ENCODE measurements at regions not wholly inside any gene's neighbourhood (a gene's known extent, or its start where the extent isn't known, plus 50 kb on each side); places are given as distances from the start of the nearest gene placed in this dataset.

DNA sequence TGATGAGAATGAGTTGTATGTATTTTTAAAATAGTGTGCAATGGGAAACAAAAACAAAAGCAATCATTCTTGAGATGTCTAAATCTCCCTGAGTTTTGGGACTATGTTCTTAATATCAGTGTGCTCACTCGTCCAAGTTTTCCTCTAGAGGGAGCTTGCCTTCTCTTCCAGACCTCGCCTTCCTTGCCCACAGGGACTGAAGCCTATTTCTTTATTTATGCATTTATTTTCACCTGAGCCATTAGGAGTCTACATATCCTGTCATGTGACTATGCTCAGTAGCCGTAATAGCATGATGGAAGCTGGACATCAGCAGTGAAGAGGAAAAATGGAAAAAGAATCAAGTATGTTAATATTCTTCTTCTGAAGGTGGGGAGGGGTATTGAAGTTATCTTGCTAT, 131.2 kb downstream of the SH3BGRL2 start:
- no peak for DNase-seq
- CTCF ChIA-PET: no interaction called here
- Mint-ChIP-seq H3K27ac (no peak overlapping the region), H3K9me3 (peaks cover 2% of the 10 kb centered on the region), H3K4me3 (no peak overlapping the region), H3K36me3 (ENCODE audit: low read depth) (no peaks in the 10 kb centered on the region), H3K4me1 (no peaks in the 10 kb centered on the region), H3K27me3 (peaks cover 11% of the 10 kb centered on the region)
- no peak for ATAC-seq (ENCODE audit: low read depth)
- TF ChIP-seq, protein P1, sequence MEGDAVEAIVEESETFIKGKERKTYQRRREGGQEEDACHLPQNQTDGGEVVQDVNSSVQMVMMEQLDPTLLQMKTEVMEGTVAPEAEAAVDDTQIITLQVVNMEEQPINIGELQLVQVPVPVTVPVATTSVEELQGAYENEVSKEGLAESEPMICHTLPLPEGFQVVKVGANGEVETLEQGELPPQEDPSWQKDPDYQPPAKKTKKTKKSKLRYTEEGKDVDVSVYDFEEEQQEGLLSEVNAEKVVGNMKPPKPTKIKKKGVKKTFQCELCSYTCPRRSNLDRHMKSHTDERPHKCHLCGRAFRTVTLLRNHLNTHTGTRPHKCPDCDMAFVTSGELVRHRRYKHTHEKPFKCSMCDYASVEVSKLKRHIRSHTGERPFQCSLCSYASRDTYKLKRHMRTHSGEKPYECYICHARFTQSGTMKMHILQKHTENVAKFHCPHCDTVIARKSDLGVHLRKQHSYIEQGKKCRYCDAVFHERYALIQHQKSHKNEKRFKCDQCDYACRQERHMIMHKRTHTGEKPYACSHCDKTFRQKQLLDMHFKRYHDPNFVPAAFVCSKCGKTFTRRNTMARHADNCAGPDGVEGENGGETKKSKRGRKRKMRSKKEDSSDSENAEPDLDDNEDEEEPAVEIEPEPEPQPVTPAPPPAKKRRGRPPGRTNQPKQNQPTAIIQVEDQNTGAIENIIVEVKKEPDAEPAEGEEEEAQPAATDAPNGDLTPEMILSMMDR (IDR thresholded peaks at IDR 0.05): no peak
- intact Hi-C loops (cut with micrococcal nuclease): no loop called here
- POLR2A ChIA-PET: no interaction called here

DNA sequence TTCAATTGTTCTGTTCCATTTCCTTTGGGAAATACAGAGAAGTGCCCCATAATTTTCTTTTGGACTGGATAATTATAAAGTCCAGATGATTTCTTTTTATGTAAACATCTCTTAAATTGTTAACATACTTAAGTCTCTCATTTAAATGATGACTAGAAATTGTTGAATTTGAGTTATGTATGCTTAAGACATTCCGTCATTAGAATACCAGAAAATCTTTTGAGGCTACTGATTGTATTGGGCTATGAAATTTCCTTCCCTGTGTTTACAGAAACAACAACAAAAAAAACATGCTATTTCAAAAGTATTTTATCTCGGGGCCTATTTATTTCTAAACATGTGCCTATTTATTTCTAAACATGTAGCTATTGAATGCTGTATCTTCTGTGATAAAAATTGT, 125.4 kb downstream of the SH3BGRL2 start:
- H3K36me3 Mint-ChIP-seq (ENCODE audit: low read depth): no peaks in the 10 kb centered on the region
- no peak for DNase-seq
- H3K27ac Mint-ChIP-seq: no peak overlapping the region
- ChIA-PET POLR2A (no interaction called here), CTCF (no interaction called here)
- intact Hi-C loops (cut with micrococcal nuclease): no loop called here
- TF ChIP-seq, protein P1 (IDR thresholded peaks at IDR 0.05): no peak
- H3K27me3 Mint-ChIP-seq: peaks cover 12% of the 10 kb centered on the region
- no peaks in the 10 kb centered on the region for H3K9me3 Mint-ChIP-seq
- no peak for ATAC-seq (ENCODE audit: low read depth)
- no peak overlapping the region for H3K4me3 Mint-ChIP-seq
- no peaks in the 10 kb centered on the region for H3K4me1 Mint-ChIP-seq

DNA sequence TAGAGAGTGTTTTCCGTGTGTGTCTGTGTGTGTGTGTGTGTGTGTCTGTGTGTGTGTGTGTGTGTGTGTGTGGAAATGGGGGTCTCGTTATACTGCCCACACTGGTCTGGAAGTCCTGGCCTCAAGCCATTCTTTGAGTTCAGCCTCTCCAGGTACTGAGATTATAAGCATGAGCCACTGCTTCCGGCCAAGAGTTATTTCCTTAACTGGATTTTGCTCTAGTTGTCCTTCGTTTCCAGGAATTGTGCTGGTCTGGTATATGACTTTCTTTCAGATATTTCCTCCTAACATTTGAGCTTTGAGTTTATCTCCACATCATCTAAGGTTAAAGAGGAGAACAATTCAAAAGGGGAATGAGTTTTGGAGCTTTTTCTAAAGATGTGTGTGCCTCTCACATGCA, 124.8 kb downstream of the SH3BGRL2 start:
- H3K4me1 Mint-ChIP-seq: no peaks in the 10 kb centered on the region
- H3K36me3 Mint-ChIP-seq (ENCODE audit: low read depth): no peaks in the 10 kb centered on the region
- ATAC-seq (ENCODE audit: low read depth) (no peak), DNase-seq (no peak)
- H3K27me3 Mint-ChIP-seq: peaks cover 12% of the 10 kb centered on the region
- intact Hi-C loops (cut with micrococcal nuclease): no loop called here
- POLR2A ChIA-PET: no interaction called here
- TF ChIP-seq, protein P1 (IDR thresholded peaks at IDR 0.05): no peak
- H3K27ac Mint-ChIP-seq: no peak overlapping the region
- CTCF ChIA-PET: interaction anchor here (1.0 kb wide), 1 partner anchor 22 kb away, joined by 3 read pairs; no protein-coding TSS in a partner anchor
- H3K9me3 Mint-ChIP-seq: no peaks in the 10 kb centered on the region
- no peak overlapping the region for H3K4me3 Mint-ChIP-seq
